ENCODE measurements at regions not wholly inside any gene's neighbourhood (a gene's known extent, or its start where the extent isn't known, plus 50 kb on each side); places are given as distances from the start of the nearest gene placed in this dataset.

GRCh38 chr13:70630247-70630646 is 522.0 kb upstream of the KLHL1 start:
- WGBS (ENCODE audit: low lambda C conversion rate) = 53% methylated on average over 2 of the region's 2 CpGs
- Histone ChIP-seq H4K20me1 (ENCODE audit: insufficient read depth) (no peaks in the 10 kb centered on the region), H3K4me2 (no peak overlapping the region), H2AFZ (ENCODE audit: low read depth) (no peak overlapping the region), H3K79me2 (ENCODE audit: insufficient read depth) (no peaks in the 10 kb centered on the region), H3K27me3 (ENCODE audit: insufficient read depth) (no peaks in the 10 kb centered on the region), H3K9me2 (no peaks in the 10 kb centered on the region), H3K9ac (no peak overlapping the region), H3F3A (replicated peaks; ENCODE audit: insufficient read depth) (no peaks in the 10 kb centered on the region), H3K27ac (ENCODE audit: low read depth in 2 of 2, low read length in 1 of 2) (no peak overlapping the region), H3K4me3 (ENCODE audit: low read depth in 2 of 2, low read length in 1 of 2) (no peak overlapping the region), H3K36me3 (replicated peaks in 1 of 2; ENCODE audit: control insufficient read depth in 1 of 2, insufficient read depth in 2 of 2, low read length in 1 of 2) (no peaks in the 10 kb centered on the region), H3K9me3 (no peaks in the 10 kb centered on the region), H3K4me1 (ENCODE audit: control insufficient read depth in 1 of 2, insufficient read depth in 2 of 2, low read depth in 1 of 2, low read length in 1 of 2) (no peaks in the 10 kb centered on the region; a peak in 1 of 4 replicates)
- POLR2A ChIA-PET = no interaction called here
- no peak for DNase-seq
- CTCF ChIA-PET = no interaction called here
- no peak for TF ChIP-seq POLR2AphosphoS5 (IDR thresholded peaks at IDR 0.05; ENCODE audit: low read depth, low read length)
- TF ChIP-seq NFIC (IDR thresholded peaks at IDR 0.05; ENCODE audit: borderline replicate concordance) = no peak
- no peak for TF ChIP-seq REST (IDR thresholded peaks at IDR 0.05; ENCODE audit: low read depth, low read length)
- no peak for TF ChIP-seq GATA2 (CRISPR knock-in tag; IDR thresholded peaks at IDR 0.05)
- TF ChIP-seq RAD21 (IDR thresholded peaks at IDR 0.05; ENCODE audit: low read length) = no peak
- TF ChIP-seq ZBTB33 (IDR thresholded peaks at IDR 0.05; ENCODE audit: borderline replicate concordance, low read depth) = no peak
- TF ChIP-seq PBX3 (IDR thresholded peaks at IDR 0.05) = no peak
- no peak for TF ChIP-seq ELF1 (IDR thresholded peaks at IDR 0.05)
- TF ChIP-seq TCF12 (IDR thresholded peaks at IDR 0.05) = no peak
- no peak for TF ChIP-seq TEAD4 (IDR thresholded peaks at IDR 0.05; ENCODE audit: borderline replicate concordance, insufficient read depth)
- TF ChIP-seq EZH2phosphoT487 (IDR thresholded peaks at IDR 0.05; ENCODE audit: borderline replicate concordance, low read depth) = no peak
- no peak for TF ChIP-seq FOXM1 (IDR thresholded peaks at IDR 0.05; ENCODE audit: low read depth)
- no peak for TF ChIP-seq SMC3 (IDR thresholded peaks at IDR 0.05; ENCODE audit: low read depth, low read length)
- no peak for TF ChIP-seq MEF2A (IDR thresholded peaks at IDR 0.05; ENCODE audit: borderline replicate concordance, low read depth)
- no peak for TF ChIP-seq TAF1 (IDR thresholded peaks at IDR 0.05; ENCODE audit: borderline replicate concordance, low read depth, low read length)
- TF ChIP-seq CHD2 (IDR thresholded peaks at IDR 0.05; ENCODE audit: low read length, partially characterized antibody) = no peak
- TF ChIP-seq NRF1 (IDR thresholded peaks at IDR 0.05; ENCODE audit: low read depth, low read length) = no peak
- TF ChIP-seq CTCF (IDR thresholded peaks at IDR 0.05) = no peak
- no peak for TF ChIP-seq YY1 (IDR thresholded peaks at IDR 0.05; ENCODE audit: low read depth)
- no peak for TF ChIP-seq SIN3A (IDR thresholded peaks at IDR 0.05; ENCODE audit: borderline replicate concordance, low read depth, low read length)
